SK-N-SH treated with all-trans-retinoic acid at 6 μM for 48 hours (cell line): ENCODE measurements at regions not wholly inside any gene's neighbourhood (a gene's known extent, or its start where the extent isn't known, plus 50 kb on each side); places are given as distances from the start of the nearest gene placed in this dataset.

ENCODE experiments used
- ATAC-seq: fragments of 200-7000 bp; cut with Tn5 transposase; 3 replicates; pipeline ENCODE4 v1.9.1; 2020; ENCODE audit warnings: mild to moderate bottlenecking, moderate library complexity
- ARNTL ChIP-seq: fragments of 450-650 bp; formaldehyde crosslinking; IDR thresholded peaks from 2 replicates; pipeline ENCODE4 v1.5.0; 2020; ENCODE audit warnings: low read depth, mild to moderate bottlenecking, moderate library complexity, borderline replicate concordance
- BACH2 ChIP-seq: fragments of 250-450 bp; sonication (Bioruptor Pico); IDR thresholded peaks from 2 replicates; pipeline ENCODE4 v1.9.0; 2021; ENCODE audit warnings: mild to moderate bottlenecking, borderline replicate concordance
- ESRRG ChIP-seq: fragments of 250-450 bp; sonication (Bioruptor Pico); IDR thresholded peaks from 2 replicates; pipeline ENCODE4 v1.6.1; 2021; ENCODE audit warnings: mild to moderate bottlenecking
- GLIS3 ChIP-seq: fragments of 250-450 bp; sonication (Bioruptor Pico); IDR thresholded peaks from 2 replicates; pipeline ENCODE4 v1.5.0; 2020; ENCODE audit warnings: mild to moderate bottlenecking, moderate library complexity
- ISL1 ChIP-seq: fragments of 250-450 bp; sonication (Bioruptor Pico); IDR thresholded peaks from 2 replicates; pipeline ENCODE4 v2.1.2; 2022; ENCODE audit warnings: mild to moderate bottlenecking, moderate library complexity
- OSR1 ChIP-seq: fragments of 250-450 bp; sonication (Bioruptor Pico); IDR thresholded peaks from 2 replicates; pipeline ENCODE4 v1.8.0; 2022; ENCODE audit warnings: moderate library complexity, mild to moderate bottlenecking, inconsistent platforms
- RARB ChIP-seq: fragments of 250-450 bp; sonication (Bioruptor Pico); IDR thresholded peaks from 2 replicates; pipeline ENCODE4 v1.8.0; 2021; ENCODE audit warnings: mild to moderate bottlenecking, moderate library complexity
- SNAI2 ChIP-seq: fragments of 250-450 bp; sonication (Bioruptor Pico); IDR thresholded peaks from 2 replicates; pipeline ENCODE4 v1.5.0; 2020; ENCODE audit warnings: mild to moderate bottlenecking, moderate library complexity
- TCF4 ChIP-seq: fragments of 250-450 bp; sonication (Bioruptor Pico); IDR thresholded peaks from 2 replicates; pipeline ENCODE4 v1.8.0; 2021; ENCODE audit warnings: mild to moderate bottlenecking, moderate library complexity, borderline replicate concordance
- TOX ChIP-seq: fragments of 250-450 bp; sonication (Bioruptor Pico); IDR thresholded peaks from 2 replicates; pipeline ENCODE4 v1.8.0; 2021; ENCODE audit warnings: mild to moderate bottlenecking, moderate library complexity, borderline replicate concordance
- ZC3H10 ChIP-seq: fragments of 250-450 bp; sonication (Bioruptor Pico); IDR thresholded peaks from 2 replicates; pipeline ENCODE4 v1.5.1; 2021; ENCODE audit warnings: mild to moderate bottlenecking, moderate library complexity
- ZFP3 ChIP-seq: fragments of 250-450 bp; sonication (Bioruptor Pico); IDR thresholded peaks from 2 replicates; pipeline ENCODE4 v1.5.0; 2020; ENCODE audit warnings: mild to moderate bottlenecking, moderate library complexity
- ZFP30 ChIP-seq: fragments of 450-650 bp; formaldehyde crosslinking; IDR thresholded peaks from 2 replicates; pipeline ENCODE4 v1.5.0; 2022; ENCODE audit warnings: mild to moderate bottlenecking, moderate library complexity
- ZNF565 ChIP-seq: fragments of 450-650 bp; formaldehyde crosslinking; conservative IDR thresholded peaks from 2 replicates; pipeline ENCODE4 v1.5.0; 2020; ENCODE audit warnings: low read depth, mild to moderate bottlenecking, moderate library complexity
- ZNF70 ChIP-seq: fragments of 450-650 bp; formaldehyde crosslinking; IDR thresholded peaks from 2 replicates; pipeline ENCODE4 v1.5.0; 2020; ENCODE audit warnings: mild to moderate bottlenecking, moderate library complexity
- ZNF8 ChIP-seq: fragments of 450-650 bp; formaldehyde crosslinking; IDR thresholded peaks from 2 replicates; pipeline ENCODE4 v1.5.0; 2020; ENCODE audit warnings: mild to moderate bottlenecking, moderate library complexity
- TF ChIP-seq, protein P1 (sequence below): fragments of 250-450 bp; sonication (Bioruptor Pico); IDR thresholded peaks from 2 replicates; pipeline ENCODE4 v1.8.0; 2021; ENCODE audit warnings: low read depth, mild to moderate bottlenecking, moderate library complexity, borderline replicate concordance
- TF ChIP-seq, protein P2 (sequence below): fragments of 250-450 bp; sonication (Bioruptor Pico); IDR thresholded peaks from 2 replicates; pipeline ENCODE4 v1.8.0; 2020; ENCODE audit warnings: mild to moderate bottlenecking, moderate library complexity, borderline replicate concordance
- TF ChIP-seq, protein P3 (sequence below): fragments of 250-450 bp; sonication (Bioruptor Pico); IDR thresholded peaks from 2 replicates; pipeline ENCODE4 v1.5.1; 2021; ENCODE audit warnings: mild to moderate bottlenecking, moderate library complexity
- TF ChIP-seq, protein P4 (sequence below): fragments of 250-450 bp; sonication (Bioruptor Pico); IDR thresholded peaks from 2 replicates; pipeline ENCODE4 v1.5.1; 2020; ENCODE audit warnings: low read depth, mild to moderate bottlenecking, moderate library complexity

DNA sequence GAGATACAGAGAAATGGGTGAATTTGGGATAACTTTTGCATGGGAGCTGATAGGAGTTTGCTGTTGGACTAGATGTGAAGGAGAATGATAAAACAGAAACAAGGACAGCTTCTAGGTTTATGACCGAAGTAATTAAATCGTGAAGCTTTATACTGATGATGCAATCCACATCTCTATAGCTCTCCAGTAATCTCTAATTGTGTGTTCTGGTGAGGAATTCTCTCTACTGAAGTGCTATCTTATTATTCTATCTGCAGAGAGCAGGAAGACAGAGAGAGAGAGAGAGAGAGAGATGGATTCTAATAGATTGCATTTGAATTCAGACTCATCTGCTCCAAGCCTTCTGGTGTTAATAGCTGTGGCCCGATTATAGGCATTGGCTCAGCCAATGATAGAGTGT is 113.5 kb upstream of the FRMD4B start (continued):
- TF ChIP-seq ZNF70 = no peak
- TF ChIP-seq, all 23 proteins: peak for 0

DNA sequence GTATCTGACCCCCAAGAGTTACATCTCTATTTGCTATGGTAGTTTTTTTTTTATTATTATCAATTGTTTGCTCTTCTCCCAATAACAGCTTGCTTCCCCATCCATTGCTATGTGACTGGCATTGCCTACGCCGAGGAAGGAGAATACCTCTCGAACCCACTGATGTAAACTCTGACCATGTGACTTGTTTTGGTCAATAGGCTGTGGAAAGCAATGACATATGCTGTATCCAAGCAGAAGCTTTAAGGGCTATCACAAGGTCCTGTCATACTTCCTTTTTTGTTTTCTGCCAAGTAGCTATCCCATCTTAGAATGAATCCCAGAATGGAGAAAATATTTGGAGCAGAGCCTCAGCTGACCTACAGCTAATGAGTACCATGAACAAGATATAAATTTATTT is 111.0 kb upstream of the FRMD4B start:
- no peak for TF ChIP-seq ZNF8
- no peak for TF ChIP-seq TOX
- TF ChIP-seq ZFP3 (CRISPR knock-in tag) = no peak
- TF ChIP-seq, protein P1, sequence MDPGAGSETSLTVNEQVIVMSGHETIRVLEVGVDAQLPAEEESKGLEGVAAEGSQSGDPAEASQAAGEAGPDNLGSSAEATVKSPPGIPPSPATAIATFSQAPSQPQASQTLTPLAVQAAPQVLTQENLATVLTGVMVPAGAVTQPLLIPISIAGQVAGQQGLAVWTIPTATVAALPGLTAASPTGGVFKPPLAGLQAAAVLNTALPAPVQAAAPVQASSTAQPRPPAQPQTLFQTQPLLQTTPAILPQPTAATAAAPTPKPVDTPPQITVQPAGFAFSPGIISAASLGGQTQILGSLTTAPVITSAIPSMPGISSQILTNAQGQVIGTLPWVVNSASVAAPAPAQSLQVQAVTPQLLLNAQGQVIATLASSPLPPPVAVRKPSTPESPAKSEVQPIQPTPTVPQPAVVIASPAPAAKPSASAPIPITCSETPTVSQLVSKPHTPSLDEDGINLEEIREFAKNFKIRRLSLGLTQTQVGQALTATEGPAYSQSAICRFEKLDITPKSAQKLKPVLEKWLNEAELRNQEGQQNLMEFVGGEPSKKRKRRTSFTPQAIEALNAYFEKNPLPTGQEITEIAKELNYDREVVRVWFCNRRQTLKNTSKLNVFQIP (CRISPR knock-in tag) = no peak
- no peak for TF ChIP-seq GLIS3 (CRISPR knock-in tag)
- no peak for TF ChIP-seq ZNF70
- TF ChIP-seq, protein P2, sequence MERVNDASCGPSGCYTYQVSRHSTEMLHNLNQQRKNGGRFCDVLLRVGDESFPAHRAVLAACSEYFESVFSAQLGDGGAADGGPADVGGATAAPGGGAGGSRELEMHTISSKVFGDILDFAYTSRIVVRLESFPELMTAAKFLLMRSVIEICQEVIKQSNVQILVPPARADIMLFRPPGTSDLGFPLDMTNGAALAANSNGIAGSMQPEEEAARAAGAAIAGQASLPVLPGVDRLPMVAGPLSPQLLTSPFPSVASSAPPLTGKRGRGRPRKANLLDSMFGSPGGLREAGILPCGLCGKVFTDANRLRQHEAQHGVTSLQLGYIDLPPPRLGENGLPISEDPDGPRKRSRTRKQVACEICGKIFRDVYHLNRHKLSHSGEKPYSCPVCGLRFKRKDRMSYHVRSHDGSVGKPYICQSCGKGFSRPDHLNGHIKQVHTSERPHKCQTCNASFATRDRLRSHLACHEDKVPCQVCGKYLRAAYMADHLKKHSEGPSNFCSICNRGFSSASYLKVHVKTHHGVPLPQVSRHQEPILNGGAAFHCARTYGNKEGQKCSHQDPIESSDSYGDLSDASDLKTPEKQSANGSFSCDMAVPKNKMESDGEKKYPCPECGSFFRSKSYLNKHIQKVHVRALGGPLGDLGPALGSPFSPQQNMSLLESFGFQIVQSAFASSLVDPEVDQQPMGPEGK (CRISPR knock-in tag) = no peak
- TF ChIP-seq, all 23 proteins: peak for 0
- ATAC-seq = no peak

DNA sequence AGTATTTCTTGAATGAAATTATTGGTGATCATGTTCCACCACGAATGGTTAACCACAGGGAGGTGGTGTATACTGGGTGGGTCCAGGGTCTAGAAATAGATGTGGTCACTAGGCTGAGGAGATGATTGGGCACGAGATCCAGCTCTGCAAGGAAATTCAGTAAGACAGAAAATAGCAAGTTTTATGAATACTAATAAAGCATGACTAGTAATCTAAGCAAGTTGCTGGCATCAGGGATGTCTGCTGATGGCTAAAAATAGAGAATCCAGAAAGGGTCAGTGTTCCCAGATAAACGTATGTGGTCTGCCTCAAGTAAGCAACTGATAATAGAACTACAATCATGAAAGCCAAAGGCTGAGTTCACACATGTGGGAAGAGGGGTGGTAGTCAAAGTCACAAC is 108.3 kb upstream of the FRMD4B start:
- no peak for TF ChIP-seq ZFP30 (CRISPR knock-in tag)
- TF ChIP-seq ESRRG (CRISPR knock-in tag) = no peak
- TF ChIP-seq, protein P3, sequence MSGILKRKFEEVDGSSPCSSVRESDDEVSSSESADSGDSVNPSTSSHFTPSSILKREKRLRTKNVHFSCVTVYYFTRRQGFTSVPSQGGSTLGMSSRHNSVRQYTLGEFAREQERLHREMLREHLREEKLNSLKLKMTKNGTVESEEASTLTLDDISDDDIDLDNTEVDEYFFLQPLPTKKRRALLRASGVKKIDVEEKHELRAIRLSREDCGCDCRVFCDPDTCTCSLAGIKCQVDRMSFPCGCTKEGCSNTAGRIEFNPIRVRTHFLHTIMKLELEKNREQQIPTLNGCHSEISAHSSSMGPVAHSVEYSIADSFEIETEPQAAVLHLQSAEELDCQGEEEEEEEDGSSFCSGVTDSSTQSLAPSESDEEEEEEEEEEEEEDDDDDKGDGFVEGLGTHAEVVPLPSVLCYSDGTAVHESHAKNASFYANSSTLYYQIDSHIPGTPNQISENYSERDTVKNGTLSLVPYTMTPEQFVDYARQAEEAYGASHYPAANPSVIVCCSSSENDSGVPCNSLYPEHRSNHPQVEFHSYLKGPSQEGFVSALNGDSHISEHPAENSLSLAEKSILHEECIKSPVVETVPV = no peak
- no peak for ATAC-seq

DNA sequence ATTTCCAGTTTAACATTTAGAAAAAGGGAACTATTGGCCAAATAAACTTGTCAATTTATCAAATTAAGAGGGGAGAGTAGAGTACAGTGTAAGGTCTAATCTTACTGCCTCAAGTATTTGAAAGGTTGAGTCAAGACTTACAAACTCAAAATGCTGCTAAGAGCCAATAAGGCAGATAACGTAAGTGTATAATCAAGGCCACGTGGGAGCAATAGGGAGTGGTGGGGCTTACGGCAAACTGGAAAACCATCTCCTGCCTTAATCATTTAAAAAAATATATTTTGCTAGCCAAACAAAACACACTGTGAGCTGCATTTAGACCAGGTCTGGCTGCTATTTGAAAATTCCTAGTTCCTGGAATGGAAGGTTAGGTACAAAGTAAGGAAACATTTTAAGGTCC is 107.3 kb upstream of the FRMD4B start:
- ATAC-seq = no peak
- TF ChIP-seq BACH2 = no peak
- no peak for TF ChIP-seq ZNF565
- no peak for TF ChIP-seq GLIS3 (CRISPR knock-in tag)
- TF ChIP-seq, protein P1 (CRISPR knock-in tag) = no peak
- no peak for TF ChIP-seq SNAI2 (CRISPR knock-in tag)
- TF ChIP-seq OSR1 (CRISPR knock-in tag) = no peak
- TF ChIP-seq, protein P2 (CRISPR knock-in tag) = no peak

DNA sequence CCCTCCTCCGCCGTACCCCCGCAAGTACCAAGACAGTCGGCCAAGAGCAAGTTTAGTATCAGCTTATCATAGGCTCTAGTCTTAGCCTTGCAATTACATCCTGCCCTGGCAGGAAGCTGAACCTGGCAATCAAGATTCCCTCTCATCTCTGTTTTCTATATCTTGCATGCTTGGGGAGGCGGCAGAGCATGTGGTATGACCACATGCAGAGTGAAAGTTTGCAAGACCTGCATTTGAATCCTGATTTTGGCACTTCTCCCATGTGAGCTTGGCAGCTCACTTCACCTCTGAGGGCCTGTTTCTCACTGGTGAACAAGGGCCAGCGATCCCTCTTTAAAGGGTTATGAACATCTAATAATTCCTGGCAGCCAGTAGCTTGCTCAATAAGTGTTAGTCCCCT is 106.1 kb upstream of the FRMD4B start:
- no peak for TF ChIP-seq TOX
- TF ChIP-seq ZNF70 = no peak
- no peak for TF ChIP-seq ESRRG (CRISPR knock-in tag)
- no peak for TF ChIP-seq BACH2
- no peak for TF ChIP-seq ZFP3 (CRISPR knock-in tag)
- TF ChIP-seq SNAI2 (CRISPR knock-in tag) = no peak
- TF ChIP-seq, protein P4, sequence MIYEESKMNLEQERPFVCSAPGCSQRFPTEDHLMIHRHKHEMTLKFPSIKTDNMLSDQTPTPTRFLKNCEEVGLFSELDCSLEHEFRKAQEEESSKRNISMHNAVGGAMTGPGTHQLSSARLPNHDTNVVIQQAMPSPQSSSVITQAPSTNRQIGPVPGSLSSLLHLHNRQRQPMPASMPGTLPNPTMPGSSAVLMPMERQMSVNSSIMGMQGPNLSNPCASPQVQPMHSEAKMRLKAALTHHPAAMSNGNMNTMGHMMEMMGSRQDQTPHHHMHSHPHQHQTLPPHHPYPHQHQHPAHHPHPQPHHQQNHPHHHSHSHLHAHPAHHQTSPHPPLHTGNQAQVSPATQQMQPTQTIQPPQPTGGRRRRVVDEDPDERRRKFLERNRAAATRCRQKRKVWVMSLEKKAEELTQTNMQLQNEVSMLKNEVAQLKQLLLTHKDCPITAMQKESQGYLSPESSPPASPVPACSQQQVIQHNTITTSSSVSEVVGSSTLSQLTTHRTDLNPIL (CRISPR knock-in tag) = no peak
- TF ChIP-seq ARNTL (CRISPR knock-in tag) = no peak
- no peak for TF ChIP-seq TCF4 (CRISPR knock-in tag)
- TF ChIP-seq, protein P2 (CRISPR knock-in tag) = no peak
- TF ChIP-seq ZC3H10 (CRISPR knock-in tag) = no peak
- no peak for TF ChIP-seq ISL1 (CRISPR knock-in tag)
- no peak for TF ChIP-seq OSR1 (CRISPR knock-in tag)
- no peak for TF ChIP-seq GLIS3 (CRISPR knock-in tag)
- no peak for TF ChIP-seq RARB
- TF ChIP-seq ZFP30 (CRISPR knock-in tag) = no peak
- ATAC-seq = no peak
